ENCODE measurements at regions not wholly inside any gene's neighbourhood (a gene's known extent, or its start where the extent isn't known, plus 50 kb on each side); places are given as distances from the start of the nearest gene placed in this dataset.
"Not testable (repeated sequence)": the region's sequence is repeated elsewhere in the genome, so short reads cannot be mapped to it uniquely, and the experiment has no call there.

- TF ChIP-seq CTCF (IDR thresholded peaks at IDR 0.05; ENCODE audit: low read depth, low read length, poor library complexity, severe bottlenecking); EZH2phosphoT487 (IDR thresholded peaks at IDR 0.05; ENCODE audit: borderline replicate concordance, low read length): not testable (repeated sequence)
These were observed 337.8 kb upstream of the FRG1 start for GRCh38 chr4:189602827-189603226.

Data from DOHH2 (cell line).